HL-60/S4 treated with retinoic acid at 250 ng/mL for 4 days and 3 days (cell line): ENCODE measurements at regions not wholly inside any gene's neighbourhood (a gene's known extent, or its start where the extent isn't known, plus 50 kb on each side); places are given as distances from the start of the nearest gene placed in this dataset.

Source experiments
- in situ Hi-C: fragments of 300-500 bp; cut with MboI; formaldehyde crosslinking; loops from 2 replicates; pipeline ENCODE4 v1.7.0; 2022; ENCODE audit warnings: low sequenced_read_pairs

GRCh38 chr4:112029771-112030171 lies 115.5 kb upstream of the FAM241A start:
- in situ Hi-C loops = loop anchor here (25.0 kb wide), 1 partner anchor 367 kb away; no protein-coding TSS in a partner anchor

GRCh38 chr4:112031712-112032328 lies 113.4 kb upstream of the FAM241A start:
- in situ Hi-C loops = loop anchor here (25.0 kb wide), 1 partner anchor 370 kb away; no protein-coding TSS in a partner anchor

- in situ Hi-C loops = loop anchor here (25.0 kb wide), 1 partner anchor 375 kb away; no protein-coding TSS in a partner anchor
These were observed 108.4 kb upstream of the FAM241A start for GRCh38 chr4:112036886-112037285.

- in situ Hi-C loops = loop anchor here (25.0 kb wide), 1 partner anchor 377 kb away; no protein-coding TSS in a partner anchor
These were observed 106.4 kb upstream of the FAM241A start for GRCh38 chr4:112038861-112039260.

GRCh38 chr4:112049119-112049518 lies 96.1 kb upstream of the FAM241A start:
- in situ Hi-C loops = loop anchor here (25.0 kb wide), 1 partner anchor 387 kb away; no protein-coding TSS in a partner anchor

- in situ Hi-C loops = no loop called here
These were observed 91.4 kb upstream of the FAM241A start for GRCh38 chr4:112053825-112054350.

GRCh38 chr4:112055100-112055499 lies 90.2 kb upstream of the FAM241A start:
- in situ Hi-C loops = no loop called here

- in situ Hi-C loops = no loop called here
These were observed 87.8 kb upstream of the FAM241A start for GRCh38 chr4:112057470-112057869.

GRCh38 chr4:112058433-112058832 lies 86.8 kb upstream of the FAM241A start:
- in situ Hi-C loops = no loop called here

GRCh38 chr4:112060212-112060611 lies 85.0 kb upstream of the FAM241A start:
- in situ Hi-C loops = no loop called here

GRCh38 chr4:112061207-112061817 lies 83.9 kb upstream of the FAM241A start:
- in situ Hi-C loops = no loop called here

GRCh38 chr4:112063260-112063659 lies 82.0 kb upstream of the FAM241A start:
- in situ Hi-C loops = no loop called here

GRCh38 chr4:112069110-112069509 lies 76.1 kb upstream of the FAM241A start:
- in situ Hi-C loops = no loop called here

- in situ Hi-C loops = no loop called here
These were observed 72.1 kb upstream of the FAM241A start for GRCh38 chr4:112073181-112073580.

GRCh38 chr4:112075129-112075753 lies 70.0 kb upstream of the FAM241A start:
- in situ Hi-C loops = no loop called here

- in situ Hi-C loops = no loop called here
These were observed 69.3 kb upstream of the FAM241A start for GRCh38 chr4:112075906-112076305.

GRCh38 chr4:112076919-112077608 lies 68.2 kb upstream of the FAM241A start:
- in situ Hi-C loops = no loop called here

GRCh38 chr4:112077743-112078142 lies 67.5 kb upstream of the FAM241A start:
- in situ Hi-C loops = no loop called here

GRCh38 chr4:112082954-112083586 lies 62.2 kb upstream of the FAM241A start:
- in situ Hi-C loops = no loop called here

- in situ Hi-C loops = no loop called here
These were observed 61.5 kb upstream of the FAM241A start for GRCh38 chr4:112083587-112084347.
